Left lung (tissue), 4 donors: ENCODE measurements at regions not wholly inside any gene's neighbourhood (a gene's known extent, or its start where the extent isn't known, plus 50 kb on each side); places are given as distances from the start of the nearest gene placed in this dataset.

Experiments used
- ATAC-seq: fragments of 200-7000 bp; cut with Tn5 transposase; one replicate; pipeline ENCODE4 v1.9.1; 2020; ENCODE audit warnings: moderate library complexity
- DNase-seq, 4 donors: peaks; one replicate each; pipeline ENCODE4 v3.0.0-alpha.2; 2013 to 2020
- H3K27ac ChIP-seq, 2 donors: fragments of 200-600 bp; sonication (generic) in 1 of 2; one replicate each; pipeline versions ENCODE4 v1.5.0 to v1.8.0; 2020 to 2021
- H3K27me3 ChIP-seq, 2 donors: fragments of 200-600 bp; sonication (generic) in 1 of 2; one replicate each; pipeline versions ENCODE4 v1.5.0 to v1.8.0; 2020 to 2021
- H3K36me3 ChIP-seq, 2 donors: fragments of 200-600 bp; sonication (generic) in 1 of 2; one replicate each; pipeline versions ENCODE4 v1.5.0 to v1.8.0; 2020 to 2021
- H3K4me1 ChIP-seq, 2 donors: fragments of 200-600 bp; one replicate each; pipeline ENCODE4 v1.8.0; 2021
- H3K4me3 ChIP-seq, 2 donors: fragments of 200-600 bp; sonication (generic) in 1 of 2; one replicate each; pipeline versions ENCODE4 v1.5.0 to v1.8.0; 2020 to 2021; ENCODE audit warnings: mild to moderate bottlenecking in 1 of 2
- H3K9me3 ChIP-seq, 2 donors: fragments of 200-600 bp; sonication (generic) in 1 of 2; one replicate each; pipeline versions ENCODE4 v1.5.0 to v1.8.0; 2020 to 2021
- intact Hi-C, 2 donors: fragments of 100-400 bp; cut with DNase I; formaldehyde crosslinking; loops; one replicate each; pipeline versions ENCODE4 v1.11.2 to v1.14.2; 2022
- TF ChIP-seq, protein P1 (sequence below), 2 donors: fragments of 200-600 bp; sonication (generic) in 1 of 2; IDR thresholded peaks; one replicate each; pipeline versions ENCODE4 v1.5.0 to v1.8.0; 2021; ENCODE audit warnings: antibody characterized with exemption in 2 of 2
- donor health status: DM: no; HTN: yes; CAD: no.
- donor health status: DM: no; HTN: no; CAD: no.

DNA sequence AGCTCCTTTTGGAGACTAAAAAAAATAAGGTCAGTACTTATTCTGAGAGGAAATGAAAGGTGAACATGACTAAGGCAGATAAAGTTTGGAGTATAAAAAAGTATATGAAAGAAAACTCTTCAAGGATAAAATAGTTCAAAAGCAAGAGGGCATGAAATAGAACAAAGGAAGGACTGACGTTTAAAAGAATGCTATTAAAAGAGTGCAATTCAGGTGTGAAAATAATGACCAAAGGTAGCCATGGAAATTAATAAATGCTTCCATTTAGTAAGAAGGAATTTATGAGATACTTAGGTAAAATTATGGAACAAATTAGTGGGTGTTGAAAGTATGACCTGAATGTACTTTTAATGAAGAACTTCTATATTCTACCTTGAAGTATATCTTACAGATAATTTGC is 128.2 kb upstream of the WDFY3 start:
- no peaks in the 10 kb centered on the region for H3K27me3 ChIP-seq
- H3K27ac ChIP-seq, result no peak overlapping the region
- no peak overlapping the region for H3K4me3 ChIP-seq
- H3K4me1 ChIP-seq, result no peaks in the 10 kb centered on the region
- TF ChIP-seq, protein P1, sequence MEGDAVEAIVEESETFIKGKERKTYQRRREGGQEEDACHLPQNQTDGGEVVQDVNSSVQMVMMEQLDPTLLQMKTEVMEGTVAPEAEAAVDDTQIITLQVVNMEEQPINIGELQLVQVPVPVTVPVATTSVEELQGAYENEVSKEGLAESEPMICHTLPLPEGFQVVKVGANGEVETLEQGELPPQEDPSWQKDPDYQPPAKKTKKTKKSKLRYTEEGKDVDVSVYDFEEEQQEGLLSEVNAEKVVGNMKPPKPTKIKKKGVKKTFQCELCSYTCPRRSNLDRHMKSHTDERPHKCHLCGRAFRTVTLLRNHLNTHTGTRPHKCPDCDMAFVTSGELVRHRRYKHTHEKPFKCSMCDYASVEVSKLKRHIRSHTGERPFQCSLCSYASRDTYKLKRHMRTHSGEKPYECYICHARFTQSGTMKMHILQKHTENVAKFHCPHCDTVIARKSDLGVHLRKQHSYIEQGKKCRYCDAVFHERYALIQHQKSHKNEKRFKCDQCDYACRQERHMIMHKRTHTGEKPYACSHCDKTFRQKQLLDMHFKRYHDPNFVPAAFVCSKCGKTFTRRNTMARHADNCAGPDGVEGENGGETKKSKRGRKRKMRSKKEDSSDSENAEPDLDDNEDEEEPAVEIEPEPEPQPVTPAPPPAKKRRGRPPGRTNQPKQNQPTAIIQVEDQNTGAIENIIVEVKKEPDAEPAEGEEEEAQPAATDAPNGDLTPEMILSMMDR (IDR thresholded peaks at IDR 0.05), result no peak
- ATAC-seq, result no peak
- H3K9me3 ChIP-seq, result peaks cover 0 to 5% of the 10 kb centered on the region in 2 donors
- no peaks in the 10 kb centered on the region for H3K36me3 ChIP-seq
- intact Hi-C loops, result no loop called here
- DNase-seq, result no peak

DNA sequence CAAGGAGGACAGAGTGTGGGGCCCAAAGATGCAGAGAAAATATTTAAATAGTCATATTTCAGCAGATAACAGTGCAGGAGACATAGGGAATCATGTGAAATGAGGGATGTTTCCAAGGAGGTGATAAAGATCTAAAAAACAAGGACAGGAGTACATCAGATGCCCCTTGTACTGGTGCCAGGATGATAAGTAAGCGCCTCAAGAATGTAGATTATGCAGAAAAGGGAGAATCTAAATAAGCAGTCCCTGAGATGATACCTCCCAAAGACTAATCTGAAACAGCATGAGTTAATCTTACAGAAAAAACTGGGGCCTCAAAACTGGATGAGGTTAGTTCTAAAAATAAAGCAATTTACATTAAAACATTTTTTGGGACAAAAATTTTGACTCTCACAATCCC is 136.1 kb upstream of the WDFY3 start:
- Histone ChIP-seq H3K9me3 (no peaks in the 10 kb centered on the region), H3K4me1 (no peaks in the 10 kb centered on the region), H3K27me3 (no peaks in the 10 kb centered on the region), H3K36me3 (no peaks in the 10 kb centered on the region), H3K27ac (no peak overlapping the region), H3K4me3 (no peak overlapping the region)
- ATAC-seq (no peak), DNase-seq (no peak)
- intact Hi-C loops, result no loop called here
- TF ChIP-seq, protein P1 (IDR thresholded peaks at IDR 0.05), result no peak

DNA sequence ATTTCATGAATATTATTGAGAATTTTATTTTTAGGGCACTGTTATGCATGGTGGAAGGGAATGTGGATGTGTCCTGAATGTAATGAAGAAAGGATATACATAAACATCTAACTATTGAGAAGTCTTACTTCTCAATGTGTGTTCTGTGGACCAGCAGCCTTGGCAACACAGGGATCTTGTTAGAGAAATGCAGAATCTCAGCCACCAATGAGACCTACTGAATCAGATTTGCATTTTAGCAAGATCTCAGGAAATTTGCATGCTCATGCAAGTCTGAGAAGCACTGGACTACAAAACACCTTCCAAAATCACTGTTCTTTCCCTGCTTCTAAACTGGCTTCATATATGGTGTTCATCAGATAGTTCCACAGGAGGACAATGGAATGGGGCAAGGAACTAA is 139.7 kb upstream of the WDFY3 start:
- TF ChIP-seq, protein P1 (IDR thresholded peaks at IDR 0.05), result no peak
- DNase-seq, result no peak

DNA sequence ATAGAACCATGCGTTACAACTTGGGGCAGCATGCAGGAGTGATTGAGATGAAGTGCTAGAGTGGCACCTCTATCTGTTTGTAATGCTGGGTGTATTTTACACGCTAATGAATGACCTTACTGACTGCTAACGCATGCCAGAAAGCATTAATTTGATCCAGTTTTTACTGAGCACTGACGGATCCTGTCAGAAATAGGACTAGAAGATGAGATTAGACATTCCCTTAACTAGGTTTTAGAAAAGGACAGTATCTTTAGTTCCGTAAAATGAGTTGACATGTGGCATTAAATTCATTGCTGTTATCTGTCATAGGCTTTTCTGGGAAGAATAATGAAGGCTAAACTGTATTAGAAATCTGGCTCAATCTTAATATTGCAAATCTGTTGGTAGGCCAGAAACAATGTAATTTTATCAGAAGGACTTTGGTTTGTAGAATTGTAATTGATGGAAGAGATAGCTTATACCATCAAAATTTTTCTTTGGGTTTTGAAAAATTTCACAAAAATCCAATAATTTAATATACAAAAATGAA is 140.4 kb upstream of the WDFY3 start:
- no peak for DNase-seq
- no peak overlapping the region for H3K4me3 ChIP-seq
- intact Hi-C loops, result no loop called here
- no peak overlapping the region for H3K27ac ChIP-seq
- ATAC-seq, result no peak
- H3K9me3 ChIP-seq, result no peaks in the 10 kb centered on the region
- H3K4me1 ChIP-seq, result no peaks in the 10 kb centered on the region
- H3K36me3 ChIP-seq, result no peaks in the 10 kb centered on the region
- H3K27me3 ChIP-seq, result no peaks in the 10 kb centered on the region
- TF ChIP-seq, protein P1 (IDR thresholded peaks at IDR 0.05), result no peak

More for the DNA sequence above, 139.7 kb upstream of the WDFY3 start:
- no peaks in the 10 kb centered on the region for H3K4me1 ChIP-seq
- H3K27ac ChIP-seq, result no peak overlapping the region
- no peaks in the 10 kb centered on the region for H3K36me3 ChIP-seq
- H3K4me3 ChIP-seq, result no peak overlapping the region
- intact Hi-C loops, result no loop called here
- no peak for ATAC-seq
- H3K9me3 ChIP-seq, result no peaks in the 10 kb centered on the region
- H3K27me3 ChIP-seq, result no peaks in the 10 kb centered on the region

DNA sequence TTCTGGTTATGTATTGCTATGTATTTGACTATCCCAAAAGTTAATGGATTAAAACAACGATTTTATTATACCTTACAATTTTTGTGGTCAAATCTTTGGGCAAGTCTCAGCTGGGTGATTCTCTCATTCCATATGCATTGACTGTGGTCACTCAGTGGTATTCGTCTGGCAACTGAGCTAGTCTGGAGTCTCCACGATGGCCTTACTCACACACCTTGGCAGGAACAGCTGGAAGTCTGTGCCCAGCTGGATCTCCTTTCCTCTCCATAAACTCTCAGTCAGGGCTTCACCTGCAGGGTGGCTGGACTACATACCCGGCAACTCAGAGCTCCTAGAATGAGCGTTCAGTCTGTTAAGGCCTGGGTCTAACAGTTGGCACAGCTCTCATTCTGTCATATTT is 141.1 kb upstream of the WDFY3 start:
- H3K27ac ChIP-seq, result no peak overlapping the region
- no peaks in the 10 kb centered on the region for H3K36me3 ChIP-seq
- no peaks in the 10 kb centered on the region for H3K9me3 ChIP-seq
- no peaks in the 10 kb centered on the region for H3K4me1 ChIP-seq
- ATAC-seq (no peak), DNase-seq (no peak)
- H3K27me3 ChIP-seq, result no peaks in the 10 kb centered on the region
- no peak overlapping the region for H3K4me3 ChIP-seq
- TF ChIP-seq, protein P1 (IDR thresholded peaks at IDR 0.05), result no peak
- intact Hi-C loops, result no loop called here
